Caco-2 (cell line): ENCODE measurements at regions not wholly inside any gene's neighbourhood (a gene's known extent, or its start where the extent isn't known, plus 50 kb on each side); places are given as distances from the start of the nearest gene placed in this dataset.

ENCODE experiments used
- BruUV-seq: library from RNA; stranded (reverse); fragments of 400-500 nt; replicated peaks from 2 replicates; lab custom pipeline; 2021; lab: Mats Ljungman, UMichigan
- CTCF ChIA-PET: fragments of 300-600 bp; sonication (Branson Sonifier 250); formaldehyde crosslinking; loops from one replicate; lab custom pipeline; 2022; ENCODE audit warnings: antibody characterized with exemption; lab: Charles Lee
- POLR2A ChIA-PET: fragments of 300-600 bp; sonication (Branson Sonifier 250); formaldehyde crosslinking; loops from one replicate; lab custom pipeline; 2022; ENCODE audit warnings: antibody characterized with exemption; lab: Charles Lee
- DNase-seq, 2 experiments: peaks; one replicate each; pipeline versions ENCODE4 v3.0.0 to v3.0.0-alpha.2; 2020 to 2022
- H3K27me3 ChIP-seq: replicated peaks from 2 replicates; pipeline ENCODE4 v1.6.0; 2011; ENCODE audit warnings: low read length; ENCODE audit not compliant: control insufficient read depth, insufficient read depth
- H3K36me3 ChIP-seq: 2 replicates; pipeline ENCODE4 v1.5.1; 2011; ENCODE audit warnings: low read length; ENCODE audit not compliant: control insufficient read depth, insufficient read depth
- H3K4me1 ChIP-seq: fragments of 250-450 bp; sonication (Bioruptor Pico); 2 replicates; pipeline ENCODE4 v1.5.1; 2020; ENCODE audit warnings: mild to moderate bottlenecking
- H3K4me3 ChIP-seq: 2 replicates; pipeline ENCODE4 v1.5.1; 2011; ENCODE audit warnings: low read depth, mild to moderate bottlenecking, control low read depth, low read length
- H3K9me3 ChIP-seq: fragments of 250-450 bp; sonication (Bioruptor Pico); 2 replicates; pipeline ENCODE4 v1.5.1; 2020; ENCODE audit warnings: mild to moderate bottlenecking, moderate library complexity
- H3K27ac Mint-ChIP-seq: one replicate; pipeline ENCODE4 v1.8.0; 2022; ENCODE audit warnings: mixed read lengths; ENCODE audit not compliant: unreplicated experiment
- H3K27me3 Mint-ChIP-seq: one replicate; pipeline ENCODE4 v1.8.0; 2022; ENCODE audit warnings: mixed read lengths; ENCODE audit not compliant: insufficient read depth, unreplicated experiment
- H3K36me3 Mint-ChIP-seq: one replicate; pipeline ENCODE4 v1.8.0; 2022; ENCODE audit warnings: mild to moderate bottlenecking, mixed read lengths; ENCODE audit not compliant: insufficient read depth, unreplicated experiment
- H3K4me1 Mint-ChIP-seq: one replicate; pipeline ENCODE4 v1.8.0; 2022; ENCODE audit warnings: low read depth, mixed read lengths; ENCODE audit not compliant: unreplicated experiment
- H3K4me3 Mint-ChIP-seq: one replicate; pipeline ENCODE4 v1.8.0; 2022; ENCODE audit warnings: mild to moderate bottlenecking, moderate library complexity, mixed read lengths; ENCODE audit not compliant: unreplicated experiment
- H3K9me3 Mint-ChIP-seq: one replicate; pipeline ENCODE4 v1.8.0; 2022; ENCODE audit warnings: mixed read lengths; ENCODE audit not compliant: unreplicated experiment
- intact Hi-C: fragments of 100-400 bp; cut with micrococcal nuclease; formaldehyde crosslinking; loops from one replicate; pipeline ENCODE4 v1.10.0; 2022; ENCODE audit not compliant: unreplicated experiment
- TF ChIP-seq, protein P1 (sequence below), 2 experiments: fragments of 200-600 bp in 1 of 2; IDR thresholded peaks; 1 replicate in 1 of 2; 2 replicates in 1 of 2; pipeline versions ENCODE4 v1.5.1 to v1.8.0; 2011 to 2022; ENCODE audit warnings: antibody characterized with exemption in 1 of 2, control low read depth in 1 of 2, inconsistent platforms in 1 of 2, low read depth in 1 of 2, low read length in 1 of 2, mild to moderate bottlenecking in 1 of 2, moderate library complexity in 1 of 2; ENCODE audit not compliant: insufficient read depth in 1 of 2, severe bottlenecking in 1 of 2, unreplicated experiment in 1 of 2

DNA sequence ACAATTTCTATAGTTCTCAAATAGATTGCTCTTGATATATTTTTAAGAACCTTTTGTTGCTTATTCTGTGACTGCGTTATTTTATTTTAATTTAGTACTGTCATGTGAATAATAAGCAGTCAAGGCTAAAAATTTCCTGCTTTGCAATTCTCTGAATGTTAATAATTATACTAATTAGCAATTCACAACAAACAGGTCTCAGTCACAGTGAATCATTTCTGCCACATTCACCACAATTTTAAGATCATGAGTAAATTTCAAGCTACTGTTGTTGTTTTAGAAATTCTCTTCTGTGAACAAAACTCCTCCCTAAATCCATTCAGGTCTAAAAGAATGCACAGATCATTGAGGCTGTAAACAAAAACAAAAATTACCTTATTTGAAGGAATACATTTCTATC lies 339.6 kb upstream of the DPYD start:
- no peaks in the 10 kb centered on the region for H3K36me3 Mint-ChIP-seq
- H3K4me1 ChIP-seq, result 0 out of 2 replicates have a peak, but pooled peaks cover 3% of the 10 kb centered on the region
- no TSS peak for BruUV-seq
- ChIA-PET POLR2A (no interaction called here), CTCF (no interaction called here)
- no peaks in the 10 kb centered on the region for H3K36me3 ChIP-seq
- H3K27me3 ChIP-seq, result no peaks in the 10 kb centered on the region
- H3K27ac Mint-ChIP-seq, result no peak overlapping the region
- intact Hi-C loops, result no loop called here
- H3K27me3 Mint-ChIP-seq, result no peaks in the 10 kb centered on the region
- no peaks in the 10 kb centered on the region for H3K4me1 Mint-ChIP-seq
- H3K9me3 ChIP-seq, result no peaks in the 10 kb centered on the region
- DNase-seq, result no peak
- H3K4me3 Mint-ChIP-seq, result no peak overlapping the region
- no peak overlapping the region for H3K4me3 ChIP-seq
- TF ChIP-seq, protein P1, sequence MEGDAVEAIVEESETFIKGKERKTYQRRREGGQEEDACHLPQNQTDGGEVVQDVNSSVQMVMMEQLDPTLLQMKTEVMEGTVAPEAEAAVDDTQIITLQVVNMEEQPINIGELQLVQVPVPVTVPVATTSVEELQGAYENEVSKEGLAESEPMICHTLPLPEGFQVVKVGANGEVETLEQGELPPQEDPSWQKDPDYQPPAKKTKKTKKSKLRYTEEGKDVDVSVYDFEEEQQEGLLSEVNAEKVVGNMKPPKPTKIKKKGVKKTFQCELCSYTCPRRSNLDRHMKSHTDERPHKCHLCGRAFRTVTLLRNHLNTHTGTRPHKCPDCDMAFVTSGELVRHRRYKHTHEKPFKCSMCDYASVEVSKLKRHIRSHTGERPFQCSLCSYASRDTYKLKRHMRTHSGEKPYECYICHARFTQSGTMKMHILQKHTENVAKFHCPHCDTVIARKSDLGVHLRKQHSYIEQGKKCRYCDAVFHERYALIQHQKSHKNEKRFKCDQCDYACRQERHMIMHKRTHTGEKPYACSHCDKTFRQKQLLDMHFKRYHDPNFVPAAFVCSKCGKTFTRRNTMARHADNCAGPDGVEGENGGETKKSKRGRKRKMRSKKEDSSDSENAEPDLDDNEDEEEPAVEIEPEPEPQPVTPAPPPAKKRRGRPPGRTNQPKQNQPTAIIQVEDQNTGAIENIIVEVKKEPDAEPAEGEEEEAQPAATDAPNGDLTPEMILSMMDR (IDR thresholded peaks at IDR 0.05; ENCODE audit: insufficient read depth in 1 of 2, low read depth in 1 of 2, low read length in 1 of 2, severe bottlenecking in 1 of 2, unreplicated experiment in 1 of 2), result no peak
- no peaks in the 10 kb centered on the region for H3K9me3 Mint-ChIP-seq

DNA sequence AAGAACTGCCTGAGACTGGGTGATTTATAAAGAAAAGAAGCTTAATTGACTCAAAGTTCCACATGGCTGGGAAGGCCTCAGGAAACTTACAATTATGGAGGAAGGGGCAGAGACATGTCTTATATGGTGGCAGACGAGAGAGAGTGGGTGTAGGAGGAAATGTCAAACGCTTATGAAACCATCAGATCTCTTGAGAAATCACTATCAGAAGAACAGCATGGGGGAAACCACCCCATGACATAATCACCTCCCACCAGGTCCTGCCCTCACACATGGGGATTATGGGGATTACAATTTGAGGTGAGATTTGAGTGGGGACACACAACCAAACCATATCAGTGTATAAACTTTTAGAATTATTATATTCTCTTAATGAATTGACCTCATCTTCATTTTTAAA lies 335.9 kb upstream of the DPYD start:
- DNase-seq, result no peak
- no peaks in the 10 kb centered on the region for H3K36me3 ChIP-seq
- H3K4me1 Mint-ChIP-seq, result no peaks in the 10 kb centered on the region
- no peak overlapping the region for H3K4me3 ChIP-seq
- intact Hi-C loops, result no loop called here
- H3K36me3 Mint-ChIP-seq, result no peaks in the 10 kb centered on the region
- TF ChIP-seq, protein P1 (IDR thresholded peaks at IDR 0.05; ENCODE audit: insufficient read depth in 1 of 2, low read depth in 1 of 2, low read length in 1 of 2, severe bottlenecking in 1 of 2, unreplicated experiment in 1 of 2), result no peak
- CTCF ChIA-PET, result no interaction called here
- H3K4me3 Mint-ChIP-seq, result no peak overlapping the region
- no peaks in the 10 kb centered on the region for H3K9me3 ChIP-seq
- no peaks in the 10 kb centered on the region for H3K27me3 Mint-ChIP-seq
- POLR2A ChIA-PET, result no interaction called here
- BruUV-seq, result no TSS peak
- no peaks in the 10 kb centered on the region for H3K9me3 Mint-ChIP-seq
- H3K27me3 ChIP-seq, result no peaks in the 10 kb centered on the region
- H3K4me1 ChIP-seq, result no peaks in the 10 kb centered on the region
- H3K27ac Mint-ChIP-seq, result no peak overlapping the region

DNA sequence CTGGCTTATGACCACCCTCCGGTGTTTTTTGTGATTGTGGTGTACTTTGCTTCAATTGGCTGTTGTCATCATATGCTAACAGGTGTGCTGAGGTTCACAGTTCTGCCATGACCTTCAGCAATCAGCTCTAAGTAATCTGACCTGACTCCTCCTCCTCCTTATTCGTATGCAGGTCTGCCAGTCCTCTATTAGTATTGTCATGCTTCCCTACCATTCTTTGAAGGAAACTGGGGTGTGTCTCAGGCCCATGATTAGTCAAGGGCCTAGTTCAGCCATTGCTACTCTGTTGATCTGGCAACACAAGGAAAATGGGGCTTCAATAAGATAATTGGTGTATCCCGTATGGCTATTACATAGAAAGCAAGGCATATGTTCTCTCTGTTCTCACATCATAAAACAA lies 332.3 kb upstream of the DPYD start:
- no peaks in the 10 kb centered on the region for H3K27me3 ChIP-seq
- no peak overlapping the region for H3K27ac Mint-ChIP-seq
- H3K9me3 ChIP-seq, result no peaks in the 10 kb centered on the region
- H3K4me1 ChIP-seq, result no peaks in the 10 kb centered on the region
- no peak overlapping the region for H3K4me3 Mint-ChIP-seq
- no peaks in the 10 kb centered on the region for H3K36me3 Mint-ChIP-seq
- no peaks in the 10 kb centered on the region for H3K27me3 Mint-ChIP-seq
- H3K36me3 ChIP-seq, result no peaks in the 10 kb centered on the region
- no peaks in the 10 kb centered on the region for H3K9me3 Mint-ChIP-seq
- ChIA-PET POLR2A (no interaction called here), CTCF (no interaction called here)
- TF ChIP-seq, protein P1 (IDR thresholded peaks at IDR 0.05; ENCODE audit: insufficient read depth in 1 of 2, low read depth in 1 of 2, low read length in 1 of 2, severe bottlenecking in 1 of 2, unreplicated experiment in 1 of 2), result no peak
- DNase-seq, result no peak
- no peak overlapping the region for H3K4me3 ChIP-seq
- BruUV-seq, result no TSS peak
- no peaks in the 10 kb centered on the region for H3K4me1 Mint-ChIP-seq
- intact Hi-C loops, result no loop called here
